ENCODE measurements at regions not wholly inside any gene's neighbourhood (a gene's known extent, or its start where the extent isn't known, plus 50 kb on each side); places are given as distances from the start of the nearest gene placed in this dataset.

DNA sequence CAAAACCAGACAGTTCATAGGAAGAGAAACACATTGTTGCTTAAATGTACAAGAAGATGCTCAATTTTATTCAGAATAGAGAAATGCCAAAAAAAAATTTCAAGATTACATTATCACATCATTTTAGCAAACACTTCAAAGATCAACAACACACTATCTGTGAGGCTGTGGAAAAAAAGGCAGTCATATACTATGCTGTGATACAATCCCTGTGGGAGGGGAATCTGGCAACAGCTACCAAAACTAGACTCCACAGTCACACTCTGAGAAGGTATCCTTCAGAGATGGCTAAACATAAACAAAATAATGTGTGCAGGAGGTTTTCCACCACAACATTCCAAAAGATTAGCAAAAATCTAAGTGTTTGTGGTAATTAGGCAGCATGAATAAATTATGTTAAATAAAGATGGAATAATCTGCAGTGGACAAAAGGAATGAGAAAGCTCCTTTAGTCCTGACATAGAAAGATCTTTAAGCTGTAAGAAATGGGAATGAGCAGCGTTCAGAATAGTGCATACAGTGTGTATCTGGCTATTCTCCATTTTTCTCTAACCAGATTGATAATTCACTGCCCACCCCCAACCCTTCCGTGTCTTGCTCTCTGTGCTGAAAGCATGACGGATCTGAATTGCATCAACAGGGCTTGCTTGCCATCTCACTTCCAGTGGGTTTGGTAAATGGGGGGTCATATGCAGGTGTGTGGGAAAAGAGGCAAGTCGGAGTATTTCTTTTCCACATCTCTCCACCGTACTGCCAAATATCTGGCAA, 329.6 kb downstream of the MBD2 start:
- Histone ChIP-seq H3K27ac (ENCODE audit: insufficient read depth, low read length) (no peak overlapping the region), H3K27me3 (ENCODE audit: control insufficient read depth, insufficient read depth, low read length) (no peaks in the 10 kb centered on the region), H3K4me1 (ENCODE audit: control insufficient read depth, extremely low read depth, insufficient read depth, low read length) (no peaks in the 10 kb centered on the region), H3K79me2 (ENCODE audit: control insufficient read depth, insufficient read depth, low read length) (no peaks in the 10 kb centered on the region), H4K20me1 (ENCODE audit: control insufficient read depth, extremely low read depth, insufficient read depth, low read length) (no peaks in the 10 kb centered on the region), H3K4me3 (replicated peaks in 1 of 4; ENCODE audit: control extremely low read depth in 1 of 4, insufficient read depth in 1 of 4, low read depth in 3 of 4, low read length in 4 of 4) (no peak overlapping the region), H3K9ac (ENCODE audit: insufficient read depth, low read length) (no peak overlapping the region), H3K36me3 (ENCODE audit: control insufficient read depth, insufficient read depth, low read length) (no peaks in the 10 kb centered on the region), H3K9me3 (ENCODE audit: control insufficient read depth, insufficient read depth, low read depth, low read length) (no peaks in the 10 kb centered on the region), H3K4me2 (ENCODE audit: extremely low read depth, insufficient read depth, low read length) (no peak overlapping the region), H2AFZ (ENCODE audit: low read length) (no peak overlapping the region)
- TF ChIP-seq EZH2 (IDR thresholded peaks at IDR 0.05; ENCODE audit: low read length, missing control alignments): no peak
- TF ChIP-seq CTCF (conservative IDR thresholded peaks at IDR 0.05 in 1 of 2, IDR thresholded peaks at IDR 0.05 in 1 of 2; ENCODE audit: low read depth in 1 of 2, low read length in 2 of 2): no peak
- no peak for DNase-seq (ENCODE audit: low read depth in 2 of 2)

- H3K27me3 ChIP-seq (ENCODE audit: control insufficient read depth, insufficient read depth, low read length): no peaks in the 10 kb centered on the region
- TF ChIP-seq CTCF (conservative IDR thresholded peaks at IDR 0.05 in 1 of 2, IDR thresholded peaks at IDR 0.05 in 1 of 2; ENCODE audit: low read depth in 1 of 2, low read length in 2 of 2) (no peak), EZH2 (IDR thresholded peaks at IDR 0.05; ENCODE audit: low read length, missing control alignments) (no peak)
- no peak overlapping the region for H3K27ac ChIP-seq (ENCODE audit: insufficient read depth, low read length)
- no peak overlapping the region for H3K9ac ChIP-seq (ENCODE audit: insufficient read depth, low read length)
- H3K4me1 ChIP-seq (ENCODE audit: control insufficient read depth, extremely low read depth, insufficient read depth, low read length): no peaks in the 10 kb centered on the region
- H3K79me2 ChIP-seq (ENCODE audit: control insufficient read depth, insufficient read depth, low read length): no peaks in the 10 kb centered on the region
- H3K9me3 ChIP-seq (ENCODE audit: control insufficient read depth, insufficient read depth, low read depth, low read length): no peaks in the 10 kb centered on the region
- H3K4me3 ChIP-seq (replicated peaks in 1 of 4; ENCODE audit: control extremely low read depth in 1 of 4, insufficient read depth in 1 of 4, low read depth in 3 of 4, low read length in 4 of 4): no peak overlapping the region
- DNase-seq (ENCODE audit: low read depth in 2 of 2): peak in 1 of 2 donors; percentile 40
- no peaks in the 10 kb centered on the region for H4K20me1 ChIP-seq (ENCODE audit: control insufficient read depth, extremely low read depth, insufficient read depth, low read length)
- no peak overlapping the region for H2AFZ ChIP-seq (ENCODE audit: low read length)
- H3K36me3 ChIP-seq (ENCODE audit: control insufficient read depth, insufficient read depth, low read length): no peaks in the 10 kb centered on the region
- H3K4me2 ChIP-seq (ENCODE audit: extremely low read depth, insufficient read depth, low read length): no peak overlapping the region
Observed at GRCh38 chr18:53887447-53887846, 337.0 kb downstream of the MBD2 start.

GRCh38 chr18:53886058-53886457, 338.4 kb downstream of the MBD2 start:
- H4K20me1 ChIP-seq (ENCODE audit: control insufficient read depth, extremely low read depth, insufficient read depth, low read length): no peaks in the 10 kb centered on the region
- DNase-seq (ENCODE audit: low read depth in 2 of 2): no peak
- no peak for TF ChIP-seq CTCF (conservative IDR thresholded peaks at IDR 0.05 in 1 of 2, IDR thresholded peaks at IDR 0.05 in 1 of 2; ENCODE audit: low read depth in 1 of 2, low read length in 2 of 2)
- no peak for TF ChIP-seq EZH2 (IDR thresholded peaks at IDR 0.05; ENCODE audit: low read length, missing control alignments)
- no peak overlapping the region for H2AFZ ChIP-seq (ENCODE audit: low read length)
- H3K4me3 ChIP-seq (replicated peaks in 1 of 4; ENCODE audit: control extremely low read depth in 1 of 4, insufficient read depth in 1 of 4, low read depth in 3 of 4, low read length in 4 of 4): no peak overlapping the region
- no peaks in the 10 kb centered on the region for H3K36me3 ChIP-seq (ENCODE audit: control insufficient read depth, insufficient read depth, low read length)
- no peak overlapping the region for H3K27ac ChIP-seq (ENCODE audit: insufficient read depth, low read length)
- H3K9me3 ChIP-seq (ENCODE audit: control insufficient read depth, insufficient read depth, low read depth, low read length): no peaks in the 10 kb centered on the region
- no peaks in the 10 kb centered on the region for H3K4me1 ChIP-seq (ENCODE audit: control insufficient read depth, extremely low read depth, insufficient read depth, low read length)
- no peaks in the 10 kb centered on the region for H3K27me3 ChIP-seq (ENCODE audit: control insufficient read depth, insufficient read depth, low read length)
- H3K79me2 ChIP-seq (ENCODE audit: control insufficient read depth, insufficient read depth, low read length): no peaks in the 10 kb centered on the region
- no peak overlapping the region for H3K4me2 ChIP-seq (ENCODE audit: extremely low read depth, insufficient read depth, low read length)
- no peak overlapping the region for H3K9ac ChIP-seq (ENCODE audit: insufficient read depth, low read length)

All from fibroblast of lung (primary cell).